GM12878 (cell line): ENCODE measurements at regions not wholly inside any gene's neighbourhood (a gene's known extent, or its start where the extent isn't known, plus 50 kb on each side); places are given as distances from the start of the nearest gene placed in this dataset.

ENCODE experiments used
- BHLHE40 ChIP-seq, 2 experiments: fragments of 450-650 bp in 1 of 2; IDR thresholded peaks; 2 replicates each; pipeline ENCODE4 v1.6.1; 2011 to 2017; ENCODE audit warnings: low read depth in 2 of 2, borderline replicate concordance in 1 of 2, improper control_type of control experiment in 1 of 2, low read length in 1 of 2, mild to moderate bottlenecking in 1 of 2
- JUNB ChIP-seq: IDR thresholded peaks from 2 replicates; pipeline ENCODE4 v1.6.1; 2016; ENCODE audit warnings: antibody characterized with exemption, mild to moderate bottlenecking
- MTA2 ChIP-seq: fragments of 450-650 bp; IDR thresholded peaks from 2 replicates; pipeline ENCODE4 v1.6.1; 2016; ENCODE audit warnings: low read depth, mild to moderate bottlenecking, moderate library complexity
- NFIC ChIP-seq: IDR thresholded peaks from 2 replicates; pipeline ENCODE4 v1.6.1; 2012; ENCODE audit warnings: low read depth, mild to moderate bottlenecking, inconsistent platforms, low read length, moderate library complexity
- NR2C1 ChIP-seq: fragments of 450-650 bp; IDR thresholded peaks from 2 replicates; pipeline ENCODE4 v1.6.1; 2017; ENCODE audit warnings: antibody characterized with exemption, mild to moderate bottlenecking, moderate library complexity
- POLR2A ChIP-seq: IDR thresholded peaks from 2 replicates; pipeline ENCODE4 v1.6.1; 2011; ENCODE audit warnings: low read depth, mild to moderate bottlenecking, low read length
- POLR2AphosphoS5 ChIP-seq: IDR thresholded peaks from 2 replicates; pipeline ENCODE4 v1.6.1; 2011; ENCODE audit warnings: mild to moderate bottlenecking, low read length, inconsistent platforms
- RAD21 ChIP-seq: IDR thresholded peaks from 2 replicates; pipeline ENCODE4 v1.6.1; 2011; ENCODE audit warnings: mild to moderate bottlenecking, low read depth, low read length, moderate library complexity; ENCODE audit not compliant: insufficient read depth
- SUZ12 ChIP-seq: fragments of 200-600 bp; sonication (generic); IDR thresholded peaks from one replicate; pipeline ENCODE4 v1.6.1; 2018; ENCODE audit warnings: antibody characterized with exemption, mild to moderate bottlenecking; ENCODE audit not compliant: unreplicated experiment
- TARDBP ChIP-seq: IDR thresholded peaks from 2 replicates; pipeline ENCODE4 v1.6.1; 2016; ENCODE audit warnings: borderline replicate concordance
- ZNF622 ChIP-seq: fragments of 450-650 bp; IDR thresholded peaks from 2 replicates; pipeline ENCODE4 v1.6.1; 2017; ENCODE audit warnings: mild to moderate bottlenecking, inconsistent platforms
- TF ChIP-seq, protein P1 (sequence below), 3 experiments: IDR thresholded peaks in 2 of 3; conservative IDR thresholded peaks in 1 of 3; 2 replicates each; pipeline ENCODE4 v1.5.1; 2011; ENCODE audit warnings: low read depth in 3 of 3, low read length in 3 of 3, mild to moderate bottlenecking in 3 of 3, control low read depth in 2 of 3, moderate library complexity in 2 of 3, inconsistent platforms in 1 of 3, mixed read lengths in 1 of 3; ENCODE audit not compliant: control insufficient read depth in 2 of 3, insufficient read depth in 1 of 3; ENCODE audit errors: extremely low read depth in 1 of 3
- TF ChIP-seq, protein P2 (sequence below): fragments of 450-650 bp; IDR thresholded peaks from 2 replicates; pipeline ENCODE4 v1.6.1; 2017; ENCODE audit warnings: mild to moderate bottlenecking

GRCh38 chr15:95684693-95685115 is 645.8 kb upstream of the NR2F2 start:
- TF ChIP-seq JUNB (no peak), SUZ12 (no peak), MTA2 (no peak), RAD21 (no peak), TARDBP (no peak), ZNF622 (no peak), NFIC (no peak), POLR2AphosphoS5 (no peak), POLR2A (no peak), BHLHE40 (IDR thresholded peaks at IDR 0.05; ENCODE audit: borderline replicate concordance in 1 of 2, low read depth in 2 of 2, low read length in 1 of 2) (no peak), NR2C1 (no peak)
- TF ChIP-seq, protein P1, sequence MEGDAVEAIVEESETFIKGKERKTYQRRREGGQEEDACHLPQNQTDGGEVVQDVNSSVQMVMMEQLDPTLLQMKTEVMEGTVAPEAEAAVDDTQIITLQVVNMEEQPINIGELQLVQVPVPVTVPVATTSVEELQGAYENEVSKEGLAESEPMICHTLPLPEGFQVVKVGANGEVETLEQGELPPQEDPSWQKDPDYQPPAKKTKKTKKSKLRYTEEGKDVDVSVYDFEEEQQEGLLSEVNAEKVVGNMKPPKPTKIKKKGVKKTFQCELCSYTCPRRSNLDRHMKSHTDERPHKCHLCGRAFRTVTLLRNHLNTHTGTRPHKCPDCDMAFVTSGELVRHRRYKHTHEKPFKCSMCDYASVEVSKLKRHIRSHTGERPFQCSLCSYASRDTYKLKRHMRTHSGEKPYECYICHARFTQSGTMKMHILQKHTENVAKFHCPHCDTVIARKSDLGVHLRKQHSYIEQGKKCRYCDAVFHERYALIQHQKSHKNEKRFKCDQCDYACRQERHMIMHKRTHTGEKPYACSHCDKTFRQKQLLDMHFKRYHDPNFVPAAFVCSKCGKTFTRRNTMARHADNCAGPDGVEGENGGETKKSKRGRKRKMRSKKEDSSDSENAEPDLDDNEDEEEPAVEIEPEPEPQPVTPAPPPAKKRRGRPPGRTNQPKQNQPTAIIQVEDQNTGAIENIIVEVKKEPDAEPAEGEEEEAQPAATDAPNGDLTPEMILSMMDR (IDR thresholded peaks at IDR 0.05 in 2 of 3, conservative IDR thresholded peaks at IDR 0.05 in 1 of 3; ENCODE audit: control insufficient read depth in 2 of 3, extremely low read depth in 1 of 3, insufficient read depth in 1 of 3, low read depth in 3 of 3, low read length in 3 of 3): no peak
- TF ChIP-seq, protein P2, sequence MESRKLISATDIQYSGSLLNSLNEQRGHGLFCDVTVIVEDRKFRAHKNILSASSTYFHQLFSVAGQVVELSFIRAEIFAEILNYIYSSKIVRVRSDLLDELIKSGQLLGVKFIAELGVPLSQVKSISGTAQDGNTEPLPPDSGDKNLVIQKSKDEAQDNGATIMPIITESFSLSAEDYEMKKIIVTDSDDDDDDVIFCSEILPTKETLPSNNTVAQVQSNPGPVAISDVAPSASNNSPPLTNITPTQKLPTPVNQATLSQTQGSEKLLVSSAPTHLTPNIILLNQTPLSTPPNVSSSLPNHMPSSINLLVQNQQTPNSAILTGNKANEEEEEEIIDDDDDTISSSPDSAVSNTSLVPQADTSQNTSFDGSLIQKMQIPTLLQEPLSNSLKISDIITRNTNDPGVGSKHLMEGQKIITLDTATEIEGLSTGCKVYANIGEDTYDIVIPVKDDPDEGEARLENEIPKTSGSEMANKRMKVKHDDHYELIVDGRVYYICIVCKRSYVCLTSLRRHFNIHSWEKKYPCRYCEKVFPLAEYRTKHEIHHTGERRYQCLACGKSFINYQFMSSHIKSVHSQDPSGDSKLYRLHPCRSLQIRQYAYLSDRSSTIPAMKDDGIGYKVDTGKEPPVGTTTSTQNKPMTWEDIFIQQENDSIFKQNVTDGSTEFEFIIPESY: no peak
